HEK293 (cell line): ENCODE measurements at regions not wholly inside any gene's neighbourhood (a gene's known extent, or its start where the extent isn't known, plus 50 kb on each side); places are given as distances from the start of the nearest gene placed in this dataset.
A peak's percentile ranks its signal among the peaks of the same experiment; 100 is the strongest.

Experiments
- GLI2 ChIP-seq: fragments of 450-650 bp; formaldehyde crosslinking; IDR thresholded peaks from 2 replicates; pipeline ENCODE4; 2017; ENCODE audit warnings: missing biosample characterization, missing genetic modification characterization, low read depth, borderline replicate concordance
- HOXC10 ChIP-seq: sonication (generic); formaldehyde crosslinking; IDR thresholded peaks from 2 replicates; pipeline ENCODE4 v1.8.1; 2023; ENCODE audit warnings: mild to moderate bottlenecking, missing genetic modification reagents
- KLF7 ChIP-seq: fragments of 450-650 bp; formaldehyde crosslinking; IDR thresholded peaks from 2 replicates; pipeline ENCODE4 v1.5.1; 2016; ENCODE audit warnings: missing biosample characterization, missing genetic modification characterization, borderline replicate concordance
- PATZ1 ChIP-seq: fragments of 450-650 bp; formaldehyde crosslinking; IDR thresholded peaks from 2 replicates; pipeline ENCODE4 v1.5.1; 2016; ENCODE audit warnings: missing biosample characterization, missing genetic modification characterization
- SCRT2 ChIP-seq: fragments of 450-650 bp; formaldehyde crosslinking; IDR thresholded peaks from 2 replicates; pipeline ENCODE4 v1.5.1; 2016; ENCODE audit warnings: missing biosample characterization, missing genetic modification characterization
- SP3 ChIP-seq: fragments of 450-650 bp; formaldehyde crosslinking; IDR thresholded peaks from 2 replicates; pipeline ENCODE4 v1.5.1; 2016; ENCODE audit warnings: missing biosample characterization, missing genetic modification characterization
- SP7 ChIP-seq: fragments of 450-650 bp; formaldehyde crosslinking; IDR thresholded peaks from 2 replicates; pipeline ENCODE4 v1.5.1; 2016; ENCODE audit warnings: missing biosample characterization, missing genetic modification characterization
- ZFHX2 ChIP-seq: fragments of 450-650 bp; formaldehyde crosslinking; conservative IDR thresholded peaks from 2 replicates; pipeline ENCODE4 v1.5.1; 2016; ENCODE audit warnings: missing biosample characterization, missing genetic modification characterization
- ZNF112 ChIP-seq: fragments of 450-650 bp; formaldehyde crosslinking; IDR thresholded peaks from 2 replicates; pipeline ENCODE4 v1.5.0; 2017; ENCODE audit warnings: missing biosample characterization, missing genetic modification characterization
- ZNF114 ChIP-seq: fragments of 450-650 bp; formaldehyde crosslinking; IDR thresholded peaks from 2 replicates; pipeline ENCODE4 v1.5.0; 2017; ENCODE audit warnings: missing biosample characterization, missing genetic modification characterization
- ZNF132 ChIP-seq: fragments of 450-650 bp; formaldehyde crosslinking; IDR thresholded peaks from 2 replicates; pipeline ENCODE4 v1.5.1; 2017; ENCODE audit warnings: missing biosample characterization, missing genetic modification characterization, borderline replicate concordance
- ZNF2 ChIP-seq: fragments of 450-650 bp; formaldehyde crosslinking; IDR thresholded peaks from 2 replicates; pipeline ENCODE4 v1.5.1; 2016; ENCODE audit warnings: missing biosample characterization, missing genetic modification characterization
- ZNF23 ChIP-seq: fragments of 450-650 bp; formaldehyde crosslinking; IDR thresholded peaks from 2 replicates; pipeline ENCODE4 v1.5.1; 2016; ENCODE audit warnings: missing biosample characterization, missing genetic modification characterization, borderline replicate concordance
- ZNF488 ChIP-seq: fragments of 450-650 bp; formaldehyde crosslinking; IDR thresholded peaks from 2 replicates; pipeline ENCODE4 v1.5.1; 2016; ENCODE audit warnings: missing biosample characterization, missing genetic modification characterization
- ZNF518A ChIP-seq: fragments of 450-650 bp; formaldehyde crosslinking; conservative IDR thresholded peaks from 2 replicates; pipeline ENCODE4 v1.5.1; 2016; ENCODE audit warnings: low read depth, missing biosample characterization, missing genetic modification characterization
- ZNF548 ChIP-seq: fragments of 450-650 bp; formaldehyde crosslinking; IDR thresholded peaks from 2 replicates; pipeline ENCODE4 v1.5.1; 2016; ENCODE audit warnings: missing biosample characterization, missing genetic modification characterization
- ZNF571 ChIP-seq: fragments of 450-650 bp; formaldehyde crosslinking; IDR thresholded peaks from 2 replicates; pipeline ENCODE4 v1.5.0; 2017; ENCODE audit warnings: missing biosample characterization, missing genetic modification characterization
- ZNF701 ChIP-seq: fragments of 450-650 bp; formaldehyde crosslinking; IDR thresholded peaks from 2 replicates; pipeline ENCODE4 v1.5.1; 2016; ENCODE audit warnings: missing biosample characterization, missing genetic modification characterization
- ZNF791 ChIP-seq: fragments of 450-650 bp; formaldehyde crosslinking; IDR thresholded peaks from 2 replicates; pipeline ENCODE4 v1.5.1; 2016; ENCODE audit warnings: missing biosample characterization, missing genetic modification characterization
- TF ChIP-seq, protein P1 (sequence below): fragments of 450-650 bp; formaldehyde crosslinking; IDR thresholded peaks from 2 replicates; pipeline ENCODE4 v1.5.1; 2016; ENCODE audit warnings: missing biosample characterization, missing genetic modification characterization
- TF ChIP-seq, protein P2 (sequence below): fragments of 450-650 bp; formaldehyde crosslinking; IDR thresholded peaks from 2 replicates; pipeline ENCODE4 v1.5.1; 2016; ENCODE audit warnings: missing biosample characterization, missing genetic modification characterization
- TF ChIP-seq, protein P3 (sequence below): fragments of 450-650 bp; IDR thresholded peaks from 2 replicates; pipeline ENCODE4 v1.5.1; 2018; ENCODE audit warnings: missing biosample characterization, missing genetic modification characterization
- TF ChIP-seq, protein P4 (sequence below): fragments of 450-650 bp; formaldehyde crosslinking; IDR thresholded peaks from 2 replicates; pipeline ENCODE4 v1.5.1; 2017; ENCODE audit warnings: missing biosample characterization, missing genetic modification characterization
- TF ChIP-seq, protein P5 (sequence below): fragments of 450-650 bp; formaldehyde crosslinking; IDR thresholded peaks from 2 replicates; pipeline ENCODE4 v1.5.1; 2016; ENCODE audit warnings: missing biosample characterization, missing genetic modification characterization

DNA sequence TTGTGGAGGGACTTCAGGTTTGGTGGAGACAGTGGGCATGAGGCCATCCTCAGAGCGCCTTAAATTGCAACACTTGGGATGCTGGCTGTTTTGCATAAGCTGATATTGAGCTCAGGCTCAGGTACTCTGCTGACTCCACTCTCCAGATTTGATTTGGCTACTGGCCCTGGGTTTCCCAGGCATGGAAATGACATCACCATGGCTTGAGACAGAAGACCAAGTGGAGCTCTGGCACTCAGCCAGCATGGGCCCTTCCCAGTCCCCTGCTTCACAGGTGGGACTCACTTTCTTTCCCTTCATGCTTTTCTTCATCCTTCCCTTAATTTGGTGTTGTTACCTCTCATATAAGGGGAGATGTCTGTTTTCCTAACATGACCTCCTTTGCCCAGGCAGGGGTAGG lies 72.0 kb upstream of the IL12B start (continued):
- no peak for TF ChIP-seq ZNF488 (tag by site-specific recombination)
- no peak for TF ChIP-seq SP3 (tag by site-specific recombination)
- TF ChIP-seq, protein P1, sequence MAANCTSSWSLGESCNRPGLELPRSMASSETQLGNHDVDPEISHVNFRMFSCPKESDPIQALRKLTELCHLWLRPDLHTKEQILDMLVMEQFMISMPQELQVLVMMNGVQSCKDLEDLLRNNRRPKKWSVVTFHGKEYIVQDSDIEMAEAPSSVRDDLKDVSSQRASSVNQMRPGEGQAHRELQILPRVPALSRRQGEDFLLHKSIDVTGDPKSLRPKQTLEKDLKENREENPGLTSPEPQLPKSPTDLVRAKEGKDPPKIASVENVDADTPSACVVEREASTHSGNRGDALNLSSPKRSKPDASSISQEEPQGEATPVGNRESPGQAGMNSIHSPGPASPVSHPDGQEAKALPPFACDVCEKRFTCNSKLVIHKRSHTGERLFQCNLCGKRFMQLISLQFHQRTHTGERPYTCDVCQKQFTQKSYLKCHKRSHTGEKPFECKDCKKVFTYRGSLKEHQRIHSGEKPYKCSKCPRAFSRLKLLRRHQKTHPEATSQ: no peak
- TF ChIP-seq, protein P2, sequence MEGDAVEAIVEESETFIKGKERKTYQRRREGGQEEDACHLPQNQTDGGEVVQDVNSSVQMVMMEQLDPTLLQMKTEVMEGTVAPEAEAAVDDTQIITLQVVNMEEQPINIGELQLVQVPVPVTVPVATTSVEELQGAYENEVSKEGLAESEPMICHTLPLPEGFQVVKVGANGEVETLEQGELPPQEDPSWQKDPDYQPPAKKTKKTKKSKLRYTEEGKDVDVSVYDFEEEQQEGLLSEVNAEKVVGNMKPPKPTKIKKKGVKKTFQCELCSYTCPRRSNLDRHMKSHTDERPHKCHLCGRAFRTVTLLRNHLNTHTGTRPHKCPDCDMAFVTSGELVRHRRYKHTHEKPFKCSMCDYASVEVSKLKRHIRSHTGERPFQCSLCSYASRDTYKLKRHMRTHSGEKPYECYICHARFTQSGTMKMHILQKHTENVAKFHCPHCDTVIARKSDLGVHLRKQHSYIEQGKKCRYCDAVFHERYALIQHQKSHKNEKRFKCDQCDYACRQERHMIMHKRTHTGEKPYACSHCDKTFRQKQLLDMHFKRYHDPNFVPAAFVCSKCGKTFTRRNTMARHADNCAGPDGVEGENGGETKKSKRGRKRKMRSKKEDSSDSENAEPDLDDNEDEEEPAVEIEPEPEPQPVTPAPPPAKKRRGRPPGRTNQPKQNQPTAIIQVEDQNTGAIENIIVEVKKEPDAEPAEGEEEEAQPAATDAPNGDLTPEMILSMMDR (tag by site-specific recombination): no peak
- TF ChIP-seq ZNF571: no peak
- no peak for TF ChIP-seq GLI2 (tag by site-specific recombination)
- no peak for TF ChIP-seq ZNF791
- no peak for TF ChIP-seq ZNF114
- TF ChIP-seq ZNF2: no peak
- TF ChIP-seq ZNF23 (tag by site-specific recombination): no peak
- no peak for TF ChIP-seq KLF7 (tag by site-specific recombination)
- TF ChIP-seq HOXC10 (CRISPR knock-in tag): no peak
- TF ChIP-seq ZNF701 (tag by site-specific recombination): no peak
- TF ChIP-seq SP7 (tag by site-specific recombination): no peak
- TF ChIP-seq ZFHX2 (tag by site-specific recombination): no peak
- no peak for TF ChIP-seq PATZ1
- TF ChIP-seq, protein P3, sequence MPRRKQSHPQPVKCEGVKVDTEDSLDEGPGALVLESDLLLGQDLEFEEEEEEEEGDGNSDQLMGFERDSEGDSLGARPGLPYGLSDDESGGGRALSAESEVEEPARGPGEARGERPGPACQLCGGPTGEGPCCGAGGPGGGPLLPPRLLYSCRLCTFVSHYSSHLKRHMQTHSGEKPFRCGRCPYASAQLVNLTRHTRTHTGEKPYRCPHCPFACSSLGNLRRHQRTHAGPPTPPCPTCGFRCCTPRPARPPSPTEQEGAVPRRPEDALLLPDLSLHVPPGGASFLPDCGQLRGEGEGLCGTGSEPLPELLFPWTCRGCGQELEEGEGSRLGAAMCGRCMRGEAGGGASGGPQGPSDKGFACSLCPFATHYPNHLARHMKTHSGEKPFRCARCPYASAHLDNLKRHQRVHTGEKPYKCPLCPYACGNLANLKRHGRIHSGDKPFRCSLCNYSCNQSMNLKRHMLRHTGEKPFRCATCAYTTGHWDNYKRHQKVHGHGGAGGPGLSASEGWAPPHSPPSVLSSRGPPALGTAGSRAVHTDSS (tag by site-specific recombination): 0 out of 2 replicates have a peak, but pooled peaks have one; percentile 10
- TF ChIP-seq ZNF132 (tag by site-specific recombination): no peak
- TF ChIP-seq, protein P4, sequence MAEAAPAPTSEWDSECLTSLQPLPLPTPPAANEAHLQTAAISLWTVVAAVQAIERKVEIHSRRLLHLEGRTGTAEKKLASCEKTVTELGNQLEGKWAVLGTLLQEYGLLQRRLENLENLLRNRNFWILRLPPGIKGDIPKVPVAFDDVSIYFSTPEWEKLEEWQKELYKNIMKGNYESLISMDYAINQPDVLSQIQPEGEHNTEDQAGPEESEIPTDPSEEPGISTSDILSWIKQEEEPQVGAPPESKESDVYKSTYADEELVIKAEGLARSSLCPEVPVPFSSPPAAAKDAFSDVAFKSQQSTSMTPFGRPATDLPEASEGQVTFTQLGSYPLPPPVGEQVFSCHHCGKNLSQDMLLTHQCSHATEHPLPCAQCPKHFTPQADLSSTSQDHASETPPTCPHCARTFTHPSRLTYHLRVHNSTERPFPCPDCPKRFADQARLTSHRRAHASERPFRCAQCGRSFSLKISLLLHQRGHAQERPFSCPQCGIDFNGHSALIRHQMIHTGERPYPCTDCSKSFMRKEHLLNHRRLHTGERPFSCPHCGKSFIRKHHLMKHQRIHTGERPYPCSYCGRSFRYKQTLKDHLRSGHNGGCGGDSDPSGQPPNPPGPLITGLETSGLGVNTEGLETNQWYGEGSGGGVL: no peak
- TF ChIP-seq, protein P5, sequence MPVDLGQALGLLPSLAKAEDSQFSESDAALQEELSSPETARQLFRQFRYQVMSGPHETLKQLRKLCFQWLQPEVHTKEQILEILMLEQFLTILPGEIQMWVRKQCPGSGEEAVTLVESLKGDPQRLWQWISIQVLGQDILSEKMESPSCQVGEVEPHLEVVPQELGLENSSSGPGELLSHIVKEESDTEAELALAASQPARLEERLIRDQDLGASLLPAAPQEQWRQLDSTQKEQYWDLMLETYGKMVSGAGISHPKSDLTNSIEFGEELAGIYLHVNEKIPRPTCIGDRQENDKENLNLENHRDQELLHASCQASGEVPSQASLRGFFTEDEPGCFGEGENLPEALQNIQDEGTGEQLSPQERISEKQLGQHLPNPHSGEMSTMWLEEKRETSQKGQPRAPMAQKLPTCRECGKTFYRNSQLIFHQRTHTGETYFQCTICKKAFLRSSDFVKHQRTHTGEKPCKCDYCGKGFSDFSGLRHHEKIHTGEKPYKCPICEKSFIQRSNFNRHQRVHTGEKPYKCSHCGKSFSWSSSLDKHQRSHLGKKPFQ (tag by site-specific recombination): no peak
- TF ChIP-seq ZNF518A (tag by site-specific recombination): 0 out of 2 replicates have a peak, but pooled peaks have one; percentile 34
- TF ChIP-seq ZNF112 (tag by site-specific recombination): no peak
- TF ChIP-seq SCRT2 (tag by site-specific recombination): peak; percentile 82
- no peak for TF ChIP-seq ZNF548 (tag by site-specific recombination)
